Nephron (organoid): ENCODE measurements at regions not wholly inside any gene's neighbourhood (a gene's known extent, or its start where the extent isn't known, plus 50 kb on each side); places are given as distances from the start of the nearest gene placed in this dataset.

Source experiments
- H3K27ac Mint-ChIP-seq, 3 experiments: 2 replicates each; pipeline ENCODE4 v1.8.0; 2020; ENCODE audit warnings: mixed read lengths in 3 of 3, mild to moderate bottlenecking in 2 of 3, moderate library complexity in 1 of 3
- H3K27me3 Mint-ChIP-seq: 2 replicates; pipeline ENCODE4 v1.8.0; 2021; ENCODE audit warnings: low read depth, mild to moderate bottlenecking, moderate library complexity, mixed read lengths
- H3K36me3 Mint-ChIP-seq: 2 replicates; pipeline ENCODE4 v1.8.0; 2020; ENCODE audit warnings: low read depth, mixed read lengths
- H3K4me1 Mint-ChIP-seq: 2 replicates; pipeline ENCODE4 v1.8.0; 2020; ENCODE audit warnings: mixed read lengths
- H3K4me3 Mint-ChIP-seq, 3 experiments: 2 replicates each; pipeline ENCODE4 v1.8.0; 2020; ENCODE audit warnings: mild to moderate bottlenecking in 3 of 3, mixed read lengths in 3 of 3, moderate library complexity in 2 of 3
- H3K9me3 Mint-ChIP-seq: 2 replicates; pipeline ENCODE4 v1.8.0; 2020; ENCODE audit warnings: mixed read lengths
- CTCF ChIP-seq, 3 experiments: fragments of 200-600 bp; sonication (generic); IDR thresholded peaks; one replicate each; pipeline ENCODE4 v1.5.0; 2021; ENCODE audit warnings: antibody characterized with exemption in 3 of 3; ENCODE audit not compliant: unreplicated experiment in 3 of 3

DNA sequence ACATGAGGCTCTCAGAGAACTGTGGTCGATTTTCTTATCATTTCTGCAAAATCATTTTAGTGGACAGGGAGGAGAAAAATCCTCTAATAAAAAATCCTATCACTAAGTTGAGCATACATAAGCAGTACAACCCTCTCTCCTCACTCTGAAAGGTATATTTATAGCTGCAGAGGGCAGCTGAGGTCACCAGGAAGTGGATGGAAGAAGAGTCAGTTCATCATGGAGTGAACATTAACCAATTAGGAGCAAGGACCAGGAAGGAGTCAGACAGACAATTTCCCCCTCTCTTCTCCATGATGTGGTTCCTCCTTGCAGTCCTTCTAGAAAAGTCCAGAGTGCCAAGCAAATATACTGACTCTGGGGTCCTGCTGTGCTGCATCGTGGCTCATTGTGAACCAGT is 253.7 kb downstream of the TOX3 start:
- Mint-ChIP-seq H3K9me3 (no peaks in the 10 kb centered on the region), H3K27ac (no peak overlapping the region), H3K4me3 (no peak overlapping the region), H3K4me1 (no peaks in the 10 kb centered on the region), H3K36me3 (no peaks in the 10 kb centered on the region), H3K27me3 (no peaks in the 10 kb centered on the region)
- no peak for TF ChIP-seq CTCF (IDR thresholded peaks at IDR 0.05; ENCODE audit: unreplicated experiment in 3 of 3)

DNA sequence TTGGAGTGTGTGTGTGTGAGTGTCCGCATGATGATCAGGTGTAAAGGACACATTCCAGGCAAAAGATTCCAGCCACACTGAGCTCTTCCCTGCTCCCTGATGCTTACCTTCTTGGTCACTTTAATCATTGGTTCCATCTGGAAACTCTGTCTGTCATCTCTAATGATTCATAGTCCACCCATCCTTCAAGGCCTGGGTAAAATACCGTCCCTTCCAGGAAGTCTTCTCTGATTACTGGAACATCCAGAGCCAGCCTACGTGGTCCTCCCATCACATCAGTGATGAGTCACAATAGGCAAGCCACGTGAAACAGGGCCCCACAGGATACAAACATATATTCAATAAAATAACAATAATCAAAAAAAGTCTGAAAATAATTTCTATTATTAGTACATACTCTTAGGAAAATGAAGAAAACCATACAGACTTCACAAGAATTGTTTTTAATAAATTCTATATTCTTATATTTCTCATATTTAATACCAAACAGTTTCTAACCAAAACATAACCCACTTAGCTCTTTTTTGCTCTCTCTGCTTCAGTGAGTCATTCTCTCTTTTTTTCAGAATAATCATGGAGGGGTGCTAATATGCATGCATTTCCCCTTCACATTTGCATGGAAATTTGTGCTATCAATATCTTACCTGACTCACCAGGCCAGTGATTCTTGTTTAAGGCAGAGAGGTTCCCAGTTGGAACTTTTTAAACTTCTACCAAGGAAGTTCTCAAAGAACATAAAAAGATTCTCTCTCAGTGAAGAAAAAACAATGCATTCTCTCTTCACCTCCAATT is 263.2 kb downstream of the TOX3 start:
- H3K9me3 Mint-ChIP-seq = no peaks in the 10 kb centered on the region
- no peak overlapping the region for H3K4me3 Mint-ChIP-seq
- H3K4me1 Mint-ChIP-seq = no peaks in the 10 kb centered on the region
- no peak overlapping the region for H3K27ac Mint-ChIP-seq
- H3K27me3 Mint-ChIP-seq = no peaks in the 10 kb centered on the region
- no peaks in the 10 kb centered on the region for H3K36me3 Mint-ChIP-seq
- TF ChIP-seq CTCF (IDR thresholded peaks at IDR 0.05; ENCODE audit: unreplicated experiment in 3 of 3) = no peak

- H3K36me3 Mint-ChIP-seq = no peaks in the 10 kb centered on the region
Measured at GRCh38 chr16:52283018-52283417, 263.9 kb downstream of the TOX3 start.

DNA sequence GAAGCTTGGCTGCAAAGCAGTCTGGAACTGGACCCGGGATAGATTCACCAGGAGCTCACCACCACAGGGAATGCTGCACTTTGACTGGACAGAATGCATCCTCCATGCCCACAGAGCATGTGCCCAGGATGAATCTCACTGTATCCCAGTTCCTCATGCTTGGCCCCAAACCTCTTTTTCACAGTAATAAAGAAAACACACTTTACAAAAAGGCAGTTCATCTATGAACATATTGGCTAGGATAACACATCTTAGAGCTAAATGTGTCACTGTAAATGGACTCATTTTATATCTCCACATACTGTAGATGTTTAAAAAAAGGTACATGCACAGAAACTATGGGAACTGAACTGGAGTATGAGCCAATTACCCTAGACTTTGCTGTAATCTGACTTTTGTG is 266.9 kb downstream of the TOX3 start:
- Mint-ChIP-seq H3K4me3 (no peak overlapping the region), H3K36me3 (no peaks in the 10 kb centered on the region), H3K4me1 (no peaks in the 10 kb centered on the region), H3K9me3 (no peaks in the 10 kb centered on the region), H3K27me3 (peaks cover 7% of the 10 kb centered on the region), H3K27ac (no peak overlapping the region)
- no peak for TF ChIP-seq CTCF (IDR thresholded peaks at IDR 0.05; ENCODE audit: unreplicated experiment in 3 of 3)

More at GRCh38 chr16:52283018-52283417, 263.9 kb downstream of the TOX3 start:
- H3K27ac Mint-ChIP-seq = no peak overlapping the region
- no peaks in the 10 kb centered on the region for H3K4me1 Mint-ChIP-seq
- H3K4me3 Mint-ChIP-seq = no peak overlapping the region
- no peaks in the 10 kb centered on the region for H3K27me3 Mint-ChIP-seq
- no peaks in the 10 kb centered on the region for H3K9me3 Mint-ChIP-seq
- no peak for TF ChIP-seq CTCF (IDR thresholded peaks at IDR 0.05; ENCODE audit: unreplicated experiment in 3 of 3)

GRCh38 chr16:52271088-52271750 is 275.7 kb downstream of the TOX3 start:
- H3K27ac Mint-ChIP-seq = no peak overlapping the region
- no peak overlapping the region for H3K4me3 Mint-ChIP-seq
- TF ChIP-seq CTCF (IDR thresholded peaks at IDR 0.05; ENCODE audit: unreplicated experiment in 3 of 3) = no peak
- H3K9me3 Mint-ChIP-seq = no peaks in the 10 kb centered on the region
- H3K4me1 Mint-ChIP-seq = no peaks in the 10 kb centered on the region
- peaks cover 6% of the 10 kb centered on the region for H3K27me3 Mint-ChIP-seq
- H3K36me3 Mint-ChIP-seq = no peaks in the 10 kb centered on the region
